Coronary artery (tissue), 2 donors: ENCODE measurements at regions not wholly inside any gene's neighbourhood (a gene's known extent, or its start where the extent isn't known, plus 50 kb on each side); places are given as distances from the start of the nearest gene placed in this dataset.

Experiments
- DNase-seq: peaks from one replicate; pipeline ENCODE4 v3.0.0-alpha.2; 2017; ENCODE audit warnings: low spot score
- H3K27ac ChIP-seq, 2 donors: fragments of 200-600 bp; sonication (generic); one replicate each; pipeline ENCODE4 v1.5.1; 2016 to 2019
- H3K4me3 ChIP-seq: fragments of 200-600 bp; sonication (generic); 2 replicates; pipeline ENCODE4 v1.5.1; 2016; ENCODE audit warnings: mild to moderate bottlenecking, moderate library complexity
- TF ChIP-seq, protein P1 (sequence below): fragments of 200-600 bp; sonication (generic); IDR thresholded peaks from one replicate; pipeline ENCODE4 v1.5.1; 2019; ENCODE audit warnings: antibody characterized with exemption

- TF ChIP-seq, protein P1, sequence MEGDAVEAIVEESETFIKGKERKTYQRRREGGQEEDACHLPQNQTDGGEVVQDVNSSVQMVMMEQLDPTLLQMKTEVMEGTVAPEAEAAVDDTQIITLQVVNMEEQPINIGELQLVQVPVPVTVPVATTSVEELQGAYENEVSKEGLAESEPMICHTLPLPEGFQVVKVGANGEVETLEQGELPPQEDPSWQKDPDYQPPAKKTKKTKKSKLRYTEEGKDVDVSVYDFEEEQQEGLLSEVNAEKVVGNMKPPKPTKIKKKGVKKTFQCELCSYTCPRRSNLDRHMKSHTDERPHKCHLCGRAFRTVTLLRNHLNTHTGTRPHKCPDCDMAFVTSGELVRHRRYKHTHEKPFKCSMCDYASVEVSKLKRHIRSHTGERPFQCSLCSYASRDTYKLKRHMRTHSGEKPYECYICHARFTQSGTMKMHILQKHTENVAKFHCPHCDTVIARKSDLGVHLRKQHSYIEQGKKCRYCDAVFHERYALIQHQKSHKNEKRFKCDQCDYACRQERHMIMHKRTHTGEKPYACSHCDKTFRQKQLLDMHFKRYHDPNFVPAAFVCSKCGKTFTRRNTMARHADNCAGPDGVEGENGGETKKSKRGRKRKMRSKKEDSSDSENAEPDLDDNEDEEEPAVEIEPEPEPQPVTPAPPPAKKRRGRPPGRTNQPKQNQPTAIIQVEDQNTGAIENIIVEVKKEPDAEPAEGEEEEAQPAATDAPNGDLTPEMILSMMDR, result no peak
- no peak for DNase-seq
- Histone ChIP-seq H3K4me3 (no peak overlapping the region), H3K27ac (no peak overlapping the region)
Observed at GRCh38 chr1:60162936-60163335, 89.4 kb upstream of the C1orf87 start.

DNA sequence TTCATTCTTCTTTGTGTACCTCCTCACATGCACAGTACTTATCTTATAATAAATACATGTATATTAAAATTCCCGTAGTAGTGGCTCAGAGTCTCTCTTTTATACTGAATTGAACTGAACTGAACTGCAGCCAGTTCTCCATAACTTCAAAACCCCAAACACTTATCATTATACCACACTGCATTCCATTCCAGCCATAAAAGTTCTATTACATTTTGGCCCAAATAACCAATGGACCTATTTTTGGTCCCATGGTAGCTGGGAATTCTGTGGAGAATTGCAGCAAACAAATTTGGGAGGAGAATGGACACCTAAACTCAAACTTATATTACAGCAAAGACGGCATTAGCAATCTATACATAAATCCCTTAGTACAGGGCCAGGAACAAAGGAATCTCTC, 86.6 kb upstream of the C1orf87 start:
- TF ChIP-seq, protein P1, result no peak
- no peak for DNase-seq
- Histone ChIP-seq H3K27ac (no peak overlapping the region), H3K4me3 (no peak overlapping the region)

DNA sequence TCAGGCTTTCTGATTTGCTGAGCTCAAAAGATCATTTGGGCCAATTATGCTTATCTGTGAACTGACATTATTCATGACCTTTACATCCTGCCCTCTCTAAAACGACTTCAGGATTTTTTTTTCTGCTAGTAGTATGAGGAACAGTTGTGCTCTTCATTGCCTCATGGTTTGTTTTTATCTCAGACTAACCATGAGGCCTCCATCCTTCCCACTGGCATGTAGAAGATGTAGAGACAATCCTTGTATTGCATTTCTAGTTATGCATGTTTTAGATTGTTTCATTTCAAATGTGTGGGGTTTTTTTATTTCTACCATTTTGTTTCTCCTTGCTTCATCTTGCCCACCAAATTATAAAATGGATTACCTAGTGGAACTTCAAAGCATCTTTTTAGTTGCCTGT, 82.8 kb upstream of the C1orf87 start:
- no peak for DNase-seq
- H3K27ac ChIP-seq, result no peak overlapping the region
- TF ChIP-seq, protein P1, result no peak
- H3K4me3 ChIP-seq, result no peak overlapping the region

- Histone ChIP-seq H3K4me3 (no peak overlapping the region), H3K27ac (no peak overlapping the region)
- DNase-seq, result no peak
- TF ChIP-seq, protein P1, result no peak
Observed at GRCh38 chr1:60153961-60154360, 80.4 kb upstream of the C1orf87 start.

DNA sequence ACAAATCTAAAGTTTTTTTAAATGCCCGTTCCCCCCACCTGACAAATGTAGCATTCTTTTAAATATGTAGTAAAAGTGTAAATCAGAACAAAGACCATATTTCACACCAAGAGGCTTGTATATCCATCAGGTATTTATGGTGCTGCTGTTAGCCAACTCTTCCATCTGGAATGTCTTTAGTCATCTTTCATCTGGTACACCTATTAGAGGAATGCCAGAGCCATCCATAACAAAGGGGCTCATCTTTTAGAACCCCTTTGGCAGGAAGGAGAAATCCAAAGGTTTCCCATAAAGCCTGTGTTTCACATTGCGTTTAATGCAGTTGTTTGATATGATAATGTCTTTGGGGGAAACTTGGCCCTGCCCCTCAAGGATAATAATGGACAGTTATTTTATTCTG, 79.3 kb upstream of the C1orf87 start:
- Histone ChIP-seq H3K4me3 (no peak overlapping the region), H3K27ac (no peak overlapping the region)
- no peak for DNase-seq
- TF ChIP-seq, protein P1, result no peak

GRCh38 chr1:60151311-60151710, 77.7 kb upstream of the C1orf87 start:
- Histone ChIP-seq H3K27ac (no peak overlapping the region), H3K4me3 (no peak overlapping the region)
- TF ChIP-seq, protein P1, result no peak
- DNase-seq, result no peak

DNA sequence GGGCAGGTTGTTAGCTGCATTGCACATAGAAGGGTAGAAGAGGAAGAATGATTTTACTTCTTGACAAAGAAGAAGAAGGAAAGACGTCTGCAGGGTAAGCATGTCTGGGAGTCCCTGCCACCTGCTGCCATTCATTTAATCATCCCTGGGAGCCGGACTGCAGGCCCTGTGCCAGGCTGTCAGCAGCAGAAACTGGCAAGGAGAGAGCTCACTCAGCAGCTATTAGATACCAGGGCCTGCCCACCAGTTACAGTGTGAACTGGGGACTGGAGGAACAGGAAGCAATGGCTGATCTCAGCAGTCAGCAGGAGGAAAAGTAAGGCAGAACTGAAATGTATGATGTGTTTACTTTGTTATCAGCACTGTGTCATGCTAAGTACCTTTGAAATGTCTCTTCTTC, 75.7 kb upstream of the C1orf87 start:
- no peak overlapping the region for H3K27ac ChIP-seq

More for the DNA sequence above, 75.7 kb upstream of the C1orf87 start:
- DNase-seq, result no peak
- no peak overlapping the region for H3K4me3 ChIP-seq
- TF ChIP-seq, protein P1, result no peak
